CD4-positive, alpha-beta T cell treated with Interleukin-21 for 1 hour (primary cell): ENCODE measurements at regions not wholly inside any gene's neighbourhood (a gene's known extent, or its start where the extent isn't known, plus 50 kb on each side); places are given as distances from the start of the nearest gene placed in this dataset.

Experiments used
- DNase-seq: peaks from one replicate; pipeline ENCODE4 v3.0.0-alpha.2; 2020

DNA sequence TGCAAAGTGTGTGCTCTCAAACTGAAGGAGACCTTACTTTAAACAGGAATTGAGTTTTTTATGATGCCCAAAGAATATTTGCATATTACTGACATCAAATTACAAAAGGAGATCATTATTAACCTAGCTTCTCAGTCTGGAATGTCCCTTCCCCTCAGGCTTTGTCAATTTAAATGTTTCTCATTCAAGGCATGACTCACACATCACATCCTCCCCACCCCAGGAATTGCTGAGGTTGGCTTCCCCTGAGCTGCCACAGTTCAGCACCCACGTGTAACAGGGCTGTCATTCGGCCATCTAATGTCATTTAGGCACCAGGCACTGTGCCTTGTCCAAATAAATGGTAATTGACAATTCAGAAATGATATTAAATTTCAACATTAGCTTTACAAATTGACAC is 305.9 kb upstream of the MGMT start:
- DNase-seq = no peak

DNA sequence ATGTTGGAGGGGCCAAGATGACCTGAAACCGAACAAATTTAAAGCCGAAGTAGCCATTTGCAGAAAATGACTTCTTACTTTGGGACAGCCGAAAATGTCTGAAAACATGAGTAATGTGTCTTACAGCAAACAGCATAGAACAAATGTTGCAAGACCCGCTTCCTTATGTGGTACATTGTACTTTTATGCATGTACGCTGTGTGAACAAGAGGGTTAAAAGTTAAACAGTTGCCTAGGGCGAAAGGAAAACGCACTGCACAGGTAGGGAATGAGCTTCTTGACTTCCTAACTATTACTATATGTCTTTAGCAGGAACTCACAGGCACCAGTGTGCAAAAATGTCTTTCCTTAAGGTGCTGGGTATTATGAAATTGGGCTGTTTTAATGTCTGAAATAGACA is 303.5 kb upstream of the MGMT start:
- no peak for DNase-seq

DNA sequence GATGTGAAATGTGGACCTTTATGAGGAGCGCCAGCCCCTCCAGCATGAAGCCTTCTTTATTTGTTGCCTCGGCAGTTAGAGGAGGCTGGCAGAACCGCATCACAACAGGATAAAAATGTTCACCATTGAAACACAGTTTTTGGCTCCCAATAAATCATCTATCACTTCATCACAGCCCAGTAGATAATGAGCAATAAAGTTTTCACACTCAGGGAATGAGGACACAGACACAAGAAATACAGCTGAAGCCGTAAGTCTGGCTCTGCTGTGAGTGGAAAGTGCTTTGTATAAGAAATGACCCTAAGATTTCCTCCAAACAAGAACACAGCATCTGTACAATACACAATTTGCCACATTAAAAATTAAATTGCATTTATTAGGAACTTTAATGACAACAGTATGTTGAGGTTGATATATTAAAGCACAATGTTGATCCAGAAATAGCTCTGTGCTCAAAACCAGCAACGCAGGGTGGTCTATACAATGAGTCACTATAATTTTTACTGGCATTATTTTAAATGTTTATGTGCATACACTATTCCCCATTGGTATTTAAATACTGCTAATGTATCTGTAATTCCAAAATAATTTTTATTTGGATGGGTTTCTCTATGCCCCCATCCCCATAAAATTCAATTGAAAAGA is 301.8 kb upstream of the MGMT start:
- DNase-seq = no peak

GRCh38 chr10:129165770-129166169 is 301.3 kb upstream of the MGMT start:
- no peak for DNase-seq

- no peak for DNase-seq
Measured at GRCh38 chr10:129168660-129169059, 298.4 kb upstream of the MGMT start.

- no peak for DNase-seq
Measured at GRCh38 chr10:129169115-129169514, 297.9 kb upstream of the MGMT start.

DNA sequence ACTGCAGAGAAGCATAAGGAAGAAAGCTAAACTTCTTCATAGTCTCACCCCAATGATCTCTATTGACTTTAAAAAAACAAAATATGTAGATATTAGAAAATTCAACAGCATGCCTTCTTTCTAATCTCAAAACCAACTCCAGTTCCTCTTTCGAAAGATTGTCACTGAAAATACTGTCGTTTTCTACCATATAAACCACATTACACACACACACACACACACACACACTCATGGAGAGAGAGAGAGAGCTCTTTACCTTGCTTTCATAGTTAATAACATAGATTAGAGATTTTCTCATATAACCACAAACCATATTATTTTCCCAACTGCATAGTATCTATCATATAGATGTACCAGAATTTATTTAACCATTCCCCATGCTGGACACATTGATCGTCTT is 296.2 kb upstream of the MGMT start:
- DNase-seq = no peak

- no peak for DNase-seq
Measured at GRCh38 chr10:129171812-129172211, 295.2 kb upstream of the MGMT start.

- DNase-seq = no peak
Measured at GRCh38 chr10:129174232-129175014, 292.6 kb upstream of the MGMT start.

GRCh38 chr10:129179245-129179971 is 287.6 kb upstream of the MGMT start:
- no peak for DNase-seq

DNA sequence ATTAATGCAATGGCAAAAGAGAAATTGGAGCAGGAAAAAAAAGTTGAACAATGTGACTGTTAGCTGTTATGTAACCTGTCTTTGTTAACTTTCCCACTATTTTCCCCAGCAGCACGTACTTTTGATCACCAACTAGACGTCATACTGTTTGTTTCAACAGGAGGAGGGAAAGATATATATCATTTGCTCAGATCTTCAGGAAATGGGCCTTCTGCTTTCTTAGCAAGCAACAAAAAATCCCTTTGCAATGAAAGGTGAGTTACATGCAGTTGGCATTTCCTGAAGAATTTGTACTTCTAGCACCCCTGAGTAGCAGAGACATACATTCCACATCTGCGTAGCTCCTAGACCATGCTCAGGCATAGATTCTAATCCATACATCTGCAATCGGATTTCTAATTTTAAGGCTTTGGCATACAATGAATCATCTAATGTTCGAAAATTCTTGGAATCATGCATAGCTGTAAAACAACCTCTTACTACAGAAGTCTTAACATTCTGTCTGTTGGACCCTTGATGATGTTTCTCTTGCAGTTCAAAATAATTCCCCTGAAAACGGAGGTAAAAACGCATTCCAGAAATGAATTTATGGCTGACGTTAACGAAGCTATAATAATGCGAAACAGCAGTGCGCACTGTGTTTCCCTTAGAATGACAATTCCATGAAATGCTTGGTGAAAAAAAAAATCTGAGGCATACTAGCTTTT is 286.9 kb upstream of the MGMT start:
- no peak for DNase-seq

- no peak for DNase-seq
Measured at GRCh38 chr10:129184196-129184595, 282.8 kb upstream of the MGMT start.

- DNase-seq = no peak
Measured at GRCh38 chr10:129187331-129187730, 279.7 kb upstream of the MGMT start.

- no peak for DNase-seq
Measured at GRCh38 chr10:129191797-129192196, 275.2 kb upstream of the MGMT start.

GRCh38 chr10:129192344-129193128 is 274.5 kb upstream of the MGMT start:
- no peak for DNase-seq

GRCh38 chr10:129193148-129193547 is 273.9 kb upstream of the MGMT start:
- no peak for DNase-seq

DNA sequence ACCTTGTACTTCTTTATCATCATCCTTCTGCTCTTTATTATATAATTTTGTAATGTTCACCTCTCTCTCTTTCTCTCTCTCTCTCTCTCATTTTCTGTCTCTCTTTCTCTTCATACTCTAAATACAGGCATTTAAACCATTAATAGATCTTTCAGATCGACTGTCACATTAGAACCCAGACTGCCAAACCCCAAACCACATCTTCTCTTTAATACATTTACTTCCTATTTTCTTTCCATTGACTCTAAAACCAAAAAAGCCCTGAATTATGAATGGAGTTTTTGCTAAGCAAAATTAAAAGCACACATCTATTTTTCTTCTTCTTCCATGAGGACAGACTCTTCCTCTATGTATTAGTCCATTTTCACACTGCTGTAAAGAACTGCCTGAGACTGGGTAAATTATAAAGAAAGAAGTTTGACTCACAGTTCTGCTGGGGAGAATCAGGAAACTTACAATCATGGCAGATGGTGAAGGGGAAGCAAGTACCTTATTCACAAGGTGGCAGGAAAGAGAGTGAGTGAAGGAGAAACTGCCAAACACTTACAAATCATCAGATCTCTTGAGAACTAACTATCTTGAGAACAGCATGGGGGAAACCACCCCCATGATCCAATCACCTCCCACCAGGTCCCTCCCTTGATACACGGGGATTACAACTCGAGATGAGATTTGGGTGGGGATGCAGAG is 272.7 kb upstream of the MGMT start:
- DNase-seq = no peak

GRCh38 chr10:129199826-129200225 is 267.2 kb upstream of the MGMT start:
- no peak for DNase-seq

DNA sequence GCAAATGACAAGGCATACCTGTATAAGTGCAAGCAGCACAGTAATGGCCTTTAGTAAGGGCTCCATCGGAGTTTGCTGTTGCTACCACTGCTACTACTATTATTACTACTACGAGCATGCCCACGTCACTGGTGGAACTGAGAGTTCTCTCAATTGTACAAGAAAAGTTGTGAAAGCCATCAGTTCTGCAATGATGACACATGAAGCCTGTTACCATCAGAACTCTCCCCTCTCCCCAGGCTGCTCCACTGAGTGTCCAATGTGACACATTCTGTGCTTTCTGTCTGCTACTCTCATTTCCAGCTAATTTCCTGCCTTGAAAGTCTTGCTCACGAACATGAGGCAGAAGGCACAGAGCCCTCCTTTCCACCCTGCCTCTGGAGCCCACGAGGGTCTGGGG is 263.2 kb upstream of the MGMT start:
- no peak for DNase-seq

- no peak for DNase-seq
Measured at GRCh38 chr10:129207297-129207696, 259.7 kb upstream of the MGMT start.

- DNase-seq = no peak
Measured at GRCh38 chr10:129210876-129211275, 256.2 kb upstream of the MGMT start.

DNA sequence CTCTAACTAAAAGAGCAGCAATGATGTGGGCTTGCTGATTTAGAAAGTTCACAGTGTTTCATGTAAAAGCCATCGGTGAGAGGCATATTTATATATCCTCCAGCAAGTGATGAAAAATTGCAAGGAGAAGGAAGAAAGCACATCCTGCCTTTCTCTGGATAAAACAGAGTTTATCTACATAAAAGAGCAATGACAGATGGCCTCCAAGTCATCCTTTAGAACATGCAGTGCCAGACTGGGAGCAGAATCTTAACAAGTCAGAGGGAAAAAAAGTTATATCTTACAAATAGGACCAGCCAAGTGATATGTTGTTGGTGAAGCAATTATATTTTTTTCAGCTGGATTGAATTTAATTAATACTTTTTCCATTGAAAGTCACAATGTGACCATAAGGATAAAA is 253.8 kb upstream of the MGMT start:
- no peak for DNase-seq
